Suppressor macrophage treated with lipopolysaccharide for 1 hour (primary cell): ENCODE measurements at regions not wholly inside any gene's neighbourhood (a gene's known extent, or its start where the extent isn't known, plus 50 kb on each side); places are given as distances from the start of the nearest gene placed in this dataset.

Experiments used
- DNase-seq, 3 donors: peaks; one replicate each; pipeline ENCODE4 v3.0.0-alpha.2; 2020 to 2022

GRCh38 chr5:144582066-144582465 lies 411.4 kb downstream of the KCTD16 start:
- DNase-seq: no peak

GRCh38 chr5:144581044-144581443 lies 410.4 kb downstream of the KCTD16 start:
- no peak for DNase-seq

- DNase-seq: no peak
Measured at GRCh38 chr5:144577676-144578075, 407.0 kb downstream of the KCTD16 start.

- no peak for DNase-seq
Measured at GRCh38 chr5:144575736-144576135, 405.1 kb downstream of the KCTD16 start.

GRCh38 chr5:144567421-144567780 lies 396.7 kb downstream of the KCTD16 start:
- DNase-seq: no peak

- no peak for DNase-seq
Measured at GRCh38 chr5:144566747-144567420, 396.2 kb downstream of the KCTD16 start.

- DNase-seq: no peak
Measured at GRCh38 chr5:144549580-144549979, 378.9 kb downstream of the KCTD16 start.

GRCh38 chr5:144548936-144549335 lies 378.3 kb downstream of the KCTD16 start:
- no peak for DNase-seq

GRCh38 chr5:144547098-144547499 lies 376.4 kb downstream of the KCTD16 start:
- DNase-seq: no peak

GRCh38 chr5:144538845-144539244 lies 368.2 kb downstream of the KCTD16 start:
- no peak for DNase-seq
